ENCODE measurements at regions not wholly inside any gene's neighbourhood (a gene's known extent, or its start where the extent isn't known, plus 50 kb on each side); places are given as distances from the start of the nearest gene placed in this dataset.
"Not testable (repeated sequence)": the region's sequence is repeated elsewhere in the genome, so short reads cannot be mapped to it uniquely, and the experiment has no call there.

DNA sequence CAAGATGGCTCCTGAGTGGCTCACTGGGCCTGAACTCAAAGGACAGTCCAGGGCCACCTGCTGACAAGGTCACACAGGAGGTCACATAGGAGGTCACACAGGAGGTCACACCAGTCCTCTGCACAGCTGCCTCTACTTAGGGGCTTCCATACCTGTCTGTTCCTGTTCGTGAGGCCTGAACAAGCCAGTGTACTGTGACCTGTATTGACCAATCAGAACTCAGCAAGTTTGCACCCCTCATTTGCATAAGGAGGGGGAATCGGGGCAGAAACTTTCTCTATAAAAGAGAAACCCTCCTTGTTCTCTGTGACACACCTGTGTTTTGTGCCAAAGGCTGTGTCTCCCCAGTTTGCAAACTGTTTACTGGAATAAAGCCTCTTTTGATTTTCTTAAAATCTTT, 478.9 kb downstream of the EIPR1 start:
- no peak for DNase-seq (ENCODE audit: low read depth)

- DNase-seq (ENCODE audit: low read depth) = no peak
These were observed 481.0 kb downstream of the EIPR1 start for GRCh38 chr2:2896643-2897042.

GRCh38 chr2:2896011-2896410, 481.6 kb downstream of the EIPR1 start:
- DNase-seq (ENCODE audit: low read depth) = no peak

DNA sequence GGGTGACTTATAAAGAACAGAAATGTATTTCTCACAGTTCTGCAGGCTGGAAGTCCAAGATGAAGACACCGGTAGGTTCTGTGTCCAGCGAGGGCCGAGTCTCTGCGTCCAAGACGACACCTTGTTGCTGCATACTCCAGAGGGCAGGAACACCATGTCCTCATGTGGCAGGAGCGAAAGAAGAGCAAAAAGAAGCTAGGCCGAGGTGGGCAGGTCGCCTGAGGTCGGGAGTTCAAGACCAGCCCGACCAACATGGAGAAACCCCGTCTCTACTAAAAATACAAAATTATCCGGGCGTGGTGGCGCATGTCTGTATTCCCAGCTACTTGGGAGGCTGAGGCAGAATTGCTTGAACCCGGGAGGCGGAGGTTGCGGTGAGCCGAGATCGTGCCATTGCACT, 483.6 kb downstream of the EIPR1 start:
- not testable (repeated sequence) for DNase-seq (ENCODE audit: low read depth)

DNA sequence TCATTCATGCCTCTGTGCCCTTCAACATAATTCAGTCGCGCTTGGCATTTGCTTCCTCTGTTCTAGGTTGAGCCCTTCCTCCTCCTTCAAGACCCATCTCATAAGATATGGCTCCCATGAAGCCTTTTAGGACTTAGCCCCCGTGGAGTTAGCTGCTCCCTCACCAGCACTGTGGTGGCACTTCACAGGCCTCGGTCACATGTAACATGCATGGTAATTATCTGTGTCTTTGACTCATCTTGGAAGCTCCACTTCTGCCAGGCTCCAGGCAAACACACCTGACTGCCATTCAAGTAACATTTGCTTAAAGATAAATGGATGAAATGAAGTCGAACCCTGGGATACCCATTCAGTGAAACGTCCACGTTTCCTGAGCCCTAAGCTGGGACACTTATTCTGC, 484.7 kb downstream of the EIPR1 start:
- DNase-seq (ENCODE audit: low read depth) = no peak

- no peak for DNase-seq (ENCODE audit: low read depth)
These were observed 485.2 kb downstream of the EIPR1 start for GRCh38 chr2:2892378-2892777.

GRCh38 chr2:2890901-2891300, 486.7 kb downstream of the EIPR1 start:
- no peak for DNase-seq (ENCODE audit: low read depth)

DNA sequence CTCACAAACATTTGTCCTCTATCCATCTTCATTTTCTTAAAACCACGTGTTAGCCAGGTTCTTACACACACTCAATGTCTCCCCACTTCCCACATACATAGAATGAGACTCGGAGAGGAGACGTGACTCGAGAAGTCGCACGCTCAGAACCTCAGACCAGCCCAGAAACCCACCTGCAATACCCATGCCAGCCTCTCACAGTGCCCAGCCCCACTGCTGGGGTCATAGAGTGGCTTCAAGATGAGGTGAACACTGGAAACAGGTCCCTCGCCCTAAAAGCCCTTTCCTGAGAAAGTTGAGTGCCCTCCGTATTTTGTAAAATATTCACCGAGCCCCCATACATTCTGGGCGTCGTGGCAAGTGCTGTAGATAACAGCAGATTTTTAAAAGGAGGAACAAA, 487.4 kb downstream of the EIPR1 start:
- DNase-seq (ENCODE audit: low read depth) = no peak

- DNase-seq (ENCODE audit: low read depth) = no peak
These were observed 488.0 kb downstream of the EIPR1 start for GRCh38 chr2:2889646-2890045.

DNA sequence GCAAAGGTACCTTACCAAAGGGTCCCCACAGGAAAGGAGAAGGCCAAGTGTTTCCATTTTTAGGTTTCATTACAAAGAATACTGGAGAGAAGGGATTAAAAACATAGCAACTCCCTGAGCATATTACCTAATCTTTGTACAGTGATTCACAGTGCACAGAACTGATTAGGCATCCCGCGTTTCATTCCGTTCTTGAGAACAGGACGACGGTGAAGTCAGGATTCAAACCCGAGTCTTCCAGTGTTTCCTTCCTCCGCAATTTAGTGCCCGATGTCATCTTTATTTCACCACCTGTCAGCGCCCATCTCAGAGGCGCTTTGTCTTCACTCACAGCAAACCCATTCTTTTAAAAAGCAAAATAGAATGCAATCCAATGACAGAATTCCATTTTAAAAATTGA, 488.5 kb downstream of the EIPR1 start:
- no peak for DNase-seq (ENCODE audit: low read depth)

GRCh38 chr2:2887772-2888387, 489.7 kb downstream of the EIPR1 start:
- no peak for DNase-seq (ENCODE audit: low read depth)

DNA sequence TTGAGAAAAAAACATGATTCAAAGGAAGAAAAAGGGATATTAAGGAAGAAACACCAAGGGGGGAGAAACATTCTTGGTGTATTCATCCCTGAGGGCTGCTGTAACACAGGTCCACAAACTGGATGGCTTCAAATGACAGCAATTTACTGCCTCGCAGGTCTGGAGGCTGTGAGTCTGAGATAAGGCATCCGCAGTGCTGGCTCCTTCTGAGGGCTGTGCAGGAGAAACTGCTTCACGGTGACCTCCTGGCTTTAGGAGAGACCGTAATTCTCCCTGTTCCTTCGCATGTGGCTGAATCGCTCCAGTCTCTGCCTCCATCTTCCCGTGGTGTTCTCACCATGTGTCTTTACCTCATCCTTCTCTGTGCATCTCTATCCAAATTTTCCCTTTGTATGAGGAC, 490.7 kb downstream of the EIPR1 start:
- DNase-seq (ENCODE audit: low read depth) = no peak

- DNase-seq (ENCODE audit: low read depth) = no peak
These were observed 496.1 kb downstream of the EIPR1 start for GRCh38 chr2:2881499-2881898.

DNA sequence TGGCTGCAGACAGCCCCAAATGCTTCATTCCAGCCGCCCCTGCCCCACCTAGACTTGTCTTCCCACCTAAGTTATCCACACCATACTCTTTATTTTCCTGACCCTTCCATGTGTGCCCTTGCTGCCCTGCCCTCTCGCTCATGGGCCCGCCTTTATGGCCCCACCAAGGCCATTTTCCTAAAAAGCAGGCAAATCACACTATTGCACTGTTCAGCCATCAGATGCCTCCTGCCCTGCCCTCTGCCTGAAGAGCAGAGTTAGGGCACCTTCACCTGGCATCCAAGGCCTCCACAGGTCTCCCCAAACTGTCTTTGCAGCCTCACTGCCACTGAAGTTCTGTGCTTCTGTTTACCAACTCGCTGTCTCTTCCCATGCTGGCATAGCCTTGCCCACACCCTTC, 496.7 kb downstream of the EIPR1 start:
- DNase-seq (ENCODE audit: low read depth) = no peak

DNA sequence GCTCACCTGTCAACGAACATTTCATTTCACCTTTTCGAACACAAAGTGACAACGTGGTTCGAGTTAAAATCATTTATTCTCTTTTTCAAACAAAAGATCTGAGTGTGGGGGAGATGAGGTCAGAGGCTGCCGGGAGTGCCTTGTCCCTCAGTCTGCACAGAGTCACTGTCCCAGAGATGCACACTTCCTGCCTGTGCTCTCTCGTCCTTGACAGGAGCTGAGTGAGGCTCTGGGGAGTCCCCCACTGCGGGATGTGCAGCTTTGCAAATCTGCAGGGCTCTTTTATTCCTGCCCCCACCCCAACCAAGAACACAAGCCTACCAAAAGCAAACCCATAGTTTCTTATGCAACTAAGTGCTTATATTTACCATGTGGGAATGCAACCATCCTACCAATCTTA, 497.8 kb downstream of the EIPR1 start:
- DNase-seq (ENCODE audit: low read depth) = no peak

GRCh38 chr2:2879071-2879470, 498.5 kb downstream of the EIPR1 start:
- no peak for DNase-seq (ENCODE audit: low read depth)

GRCh38 chr2:2877427-2877826, 500.2 kb downstream of the EIPR1 start:
- no peak for DNase-seq (ENCODE audit: low read depth)

DNA sequence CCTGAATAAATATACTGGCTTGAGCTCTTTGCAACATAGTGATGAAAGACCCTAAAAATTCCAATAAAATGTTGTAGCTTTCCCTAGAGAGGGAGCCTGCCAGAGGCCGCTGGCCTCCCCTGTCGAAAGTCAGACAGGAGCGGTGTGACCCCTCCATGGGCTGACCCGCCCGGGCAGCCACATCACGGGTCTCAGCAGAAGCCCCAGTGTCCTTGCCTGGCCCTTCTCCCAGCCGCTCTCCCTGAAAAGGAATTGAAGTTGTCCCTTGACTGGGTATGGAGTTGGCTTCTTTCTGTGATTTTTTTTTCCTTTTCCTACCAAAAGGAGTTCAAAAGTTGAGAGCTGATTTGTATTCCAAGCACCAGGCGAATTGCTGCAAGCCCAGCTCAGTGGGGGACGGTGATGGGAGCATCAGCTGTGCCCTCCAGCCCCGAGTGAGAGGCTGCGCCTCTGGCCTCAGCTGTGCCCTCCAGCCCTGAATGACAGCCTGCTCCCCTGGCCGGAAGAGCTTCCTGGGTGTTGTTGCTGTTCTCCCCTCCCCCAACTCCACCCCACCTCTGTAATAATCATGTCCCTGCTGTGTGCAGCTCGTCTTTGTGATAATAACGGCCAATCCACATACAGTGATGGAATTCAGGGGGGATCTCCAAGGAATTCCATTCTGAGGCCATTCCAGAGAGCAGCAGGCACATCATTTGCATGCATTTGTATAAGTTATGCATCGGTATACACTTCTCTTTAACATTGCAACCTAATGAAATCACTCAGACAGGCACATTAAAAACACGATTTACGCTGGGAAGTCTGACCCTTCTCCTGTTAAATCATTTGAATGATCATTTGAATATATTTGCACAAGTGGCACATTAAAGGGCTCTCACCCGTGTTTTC, 501.0 kb downstream of the EIPR1 start:
- no peak for DNase-seq (ENCODE audit: low read depth)

DNA sequence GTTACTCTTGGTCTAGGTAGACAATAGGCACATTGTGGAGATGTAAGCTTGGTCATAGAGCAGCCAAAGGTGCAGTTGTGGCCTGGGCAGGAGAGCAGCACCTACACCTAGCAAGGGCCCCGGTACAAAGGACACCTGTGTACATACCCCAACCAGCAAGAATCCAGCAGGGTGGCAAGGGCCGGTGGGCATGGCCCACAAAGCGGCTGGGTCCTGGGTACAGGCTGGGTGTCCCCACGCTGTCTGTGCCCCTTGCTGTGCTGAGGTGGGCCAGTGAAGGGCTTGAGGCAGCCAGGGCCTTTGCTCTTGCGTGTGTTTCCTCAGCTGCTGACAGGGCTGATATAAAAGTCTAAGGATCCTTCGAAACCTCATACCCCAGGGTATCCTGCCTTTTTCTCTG, 501.8 kb downstream of the EIPR1 start:
- DNase-seq (ENCODE audit: low read depth) = no peak

GRCh38 chr2:2875296-2875695, 502.3 kb downstream of the EIPR1 start:
- no peak for DNase-seq (ENCODE audit: low read depth)

GRCh38 chr2:2874805-2875204, 502.8 kb downstream of the EIPR1 start:
- DNase-seq (ENCODE audit: low read depth) = no peak

DNA sequence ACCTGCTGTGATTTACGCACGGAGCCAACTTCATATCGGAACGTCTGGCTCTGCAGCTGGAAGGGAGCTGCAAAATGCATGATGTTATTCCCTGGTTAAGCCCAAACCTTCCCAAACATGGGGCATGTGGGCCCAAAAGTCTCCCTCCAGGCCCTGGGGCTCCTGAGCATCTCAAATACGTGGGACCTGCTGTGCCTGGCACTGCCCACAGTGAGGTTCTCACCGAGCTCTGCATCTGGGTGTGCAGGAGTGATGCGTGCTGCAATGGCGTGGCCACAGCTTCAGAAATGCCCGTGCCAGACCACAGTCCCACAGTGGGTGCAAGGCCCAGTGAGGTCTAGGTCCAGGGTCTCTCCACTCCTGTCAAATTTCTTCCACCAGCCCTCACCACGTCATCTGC, 503.3 kb downstream of the EIPR1 start:
- no peak for DNase-seq (ENCODE audit: low read depth)

DNA sequence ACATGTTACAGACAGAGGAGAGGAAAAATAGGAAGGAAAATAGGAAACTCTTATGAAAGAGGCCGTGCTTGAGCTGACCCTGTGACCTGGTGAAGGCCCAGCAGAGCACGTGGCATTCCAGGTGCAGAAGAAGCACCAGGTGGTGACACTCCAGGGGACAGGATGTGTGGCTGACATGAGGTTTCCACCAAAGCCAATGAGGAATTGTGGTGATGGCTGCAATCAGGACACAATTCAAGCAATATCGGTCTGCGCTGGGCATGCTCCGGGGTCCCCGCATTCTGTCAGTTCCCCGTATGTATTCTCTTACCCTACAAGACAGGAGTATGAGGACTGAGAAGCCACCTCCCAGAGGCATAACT, 504.2 kb downstream of the EIPR1 start:
- DNase-seq (ENCODE audit: low read depth) = no peak
